Right lobe of liver (tissue), 4 donors: ENCODE measurements at regions not wholly inside any gene's neighbourhood (a gene's known extent, or its start where the extent isn't known, plus 50 kb on each side); places are given as distances from the start of the nearest gene placed in this dataset.

Experiments used
- POLR2A ChIP-seq: fragments of 450-650 bp; IDR thresholded peaks from one replicate; pipeline ENCODE4 v1.6.1; 2017; ENCODE audit warnings: antibody characterized with exemption, mild to moderate bottlenecking
- TF ChIP-seq, protein P1 (sequence below), 4 donors: fragments of 200-600 bp in 3 of 4; fragments of 450-650 bp in 1 of 4; IDR thresholded peaks; one replicate each; pipeline versions ENCODE4 v1.5.1 to v1.8.0; 2016 to 2022; ENCODE audit warnings: antibody characterized with exemption in 4 of 4, mild to moderate bottlenecking in 2 of 4
- donor health status: DM: no; HTN: no; CAD: no.
- donor health status: DM: no; HTN: no; CAD: no.
- donor health status: DM: no; HTN: yes; CAD: no.

DNA sequence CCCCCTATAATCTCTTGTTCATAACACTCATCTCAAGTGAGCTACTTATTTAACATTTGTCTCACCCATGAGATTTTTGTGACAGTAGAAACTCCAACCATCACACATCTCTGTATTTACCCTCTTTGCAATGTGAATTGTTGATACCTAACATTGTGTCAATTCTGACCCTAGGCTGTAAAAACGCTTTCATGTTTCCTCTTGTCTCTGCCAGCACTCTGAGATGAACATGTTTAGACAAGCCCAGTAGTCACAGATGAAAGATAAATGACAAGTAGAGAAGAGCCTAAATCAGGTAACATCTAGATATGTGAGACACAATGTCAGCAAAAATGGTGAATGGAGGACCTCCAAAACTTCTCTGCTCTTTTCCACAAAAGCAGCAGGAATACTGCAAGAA lies 1254.5 kb upstream of the GOT2 start:
- TF ChIP-seq, protein P1, sequence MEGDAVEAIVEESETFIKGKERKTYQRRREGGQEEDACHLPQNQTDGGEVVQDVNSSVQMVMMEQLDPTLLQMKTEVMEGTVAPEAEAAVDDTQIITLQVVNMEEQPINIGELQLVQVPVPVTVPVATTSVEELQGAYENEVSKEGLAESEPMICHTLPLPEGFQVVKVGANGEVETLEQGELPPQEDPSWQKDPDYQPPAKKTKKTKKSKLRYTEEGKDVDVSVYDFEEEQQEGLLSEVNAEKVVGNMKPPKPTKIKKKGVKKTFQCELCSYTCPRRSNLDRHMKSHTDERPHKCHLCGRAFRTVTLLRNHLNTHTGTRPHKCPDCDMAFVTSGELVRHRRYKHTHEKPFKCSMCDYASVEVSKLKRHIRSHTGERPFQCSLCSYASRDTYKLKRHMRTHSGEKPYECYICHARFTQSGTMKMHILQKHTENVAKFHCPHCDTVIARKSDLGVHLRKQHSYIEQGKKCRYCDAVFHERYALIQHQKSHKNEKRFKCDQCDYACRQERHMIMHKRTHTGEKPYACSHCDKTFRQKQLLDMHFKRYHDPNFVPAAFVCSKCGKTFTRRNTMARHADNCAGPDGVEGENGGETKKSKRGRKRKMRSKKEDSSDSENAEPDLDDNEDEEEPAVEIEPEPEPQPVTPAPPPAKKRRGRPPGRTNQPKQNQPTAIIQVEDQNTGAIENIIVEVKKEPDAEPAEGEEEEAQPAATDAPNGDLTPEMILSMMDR (IDR thresholded peaks at IDR 0.05), result no peak
- no peak for TF ChIP-seq POLR2A
